ENCODE measurements at regions not wholly inside any gene's neighbourhood (a gene's known extent, or its start where the extent isn't known, plus 50 kb on each side); places are given as distances from the start of the nearest gene placed in this dataset.
"Not testable (repeated sequence)": the region's sequence is repeated elsewhere in the genome, so short reads cannot be mapped to it uniquely, and the experiment has no call there.

GRCh38 chr3:171915275-171915674 is 72.1 kb downstream of the TMEM212 start:
- DNase-seq (ENCODE audit: insufficient read length, low spot score) (no peak), FAIRE-seq (no peak)

GRCh38 chr3:171916888-171917287 is 73.7 kb downstream of the TMEM212 start:
- no peak for DNase-seq (ENCODE audit: insufficient read length, low spot score)
- no peak for FAIRE-seq

DNA sequence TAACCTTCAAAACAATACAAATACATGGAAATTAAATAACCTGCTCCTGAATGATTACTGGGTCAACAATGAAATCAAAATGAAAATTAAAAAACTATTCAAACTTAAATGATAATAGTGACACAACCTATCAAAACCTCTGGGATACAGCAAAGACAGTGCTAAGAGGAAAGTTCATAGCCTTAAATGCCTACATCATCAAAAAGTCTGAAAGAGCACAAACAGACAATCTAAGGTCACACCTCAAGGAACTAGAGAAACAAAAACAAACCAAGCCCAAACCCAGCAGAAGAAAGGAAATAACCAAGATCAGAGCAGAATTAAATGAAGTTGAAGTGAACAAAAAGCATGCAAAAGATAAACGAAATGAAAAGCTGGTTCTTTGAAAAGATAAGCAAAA is 79.5 kb downstream of the TMEM212 start:
- DNase-seq (ENCODE audit: insufficient read length, low spot score); FAIRE-seq: not testable (repeated sequence)

DNA sequence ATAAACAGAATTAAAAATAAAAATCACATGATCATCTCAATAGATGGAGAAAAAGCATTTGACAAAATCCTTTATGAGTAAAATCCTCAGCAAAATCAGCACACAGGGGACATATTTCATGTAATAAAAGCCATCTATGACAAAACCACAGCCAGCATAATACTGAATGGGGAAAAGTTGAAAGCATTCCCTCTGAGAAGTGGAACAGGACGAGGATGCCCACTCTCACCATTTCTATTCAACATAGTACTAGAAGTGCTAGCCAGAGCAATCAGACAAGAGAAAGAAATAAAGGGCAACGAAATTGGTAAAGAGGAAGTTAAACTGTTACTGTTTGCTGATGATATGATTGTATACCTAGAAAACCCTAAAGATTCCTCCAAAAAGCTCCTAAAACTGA is 80.5 kb downstream of the TMEM212 start:
- FAIRE-seq = peak; percentile 51
- not testable (repeated sequence) for DNase-seq (ENCODE audit: insufficient read length, low spot score)

DNA sequence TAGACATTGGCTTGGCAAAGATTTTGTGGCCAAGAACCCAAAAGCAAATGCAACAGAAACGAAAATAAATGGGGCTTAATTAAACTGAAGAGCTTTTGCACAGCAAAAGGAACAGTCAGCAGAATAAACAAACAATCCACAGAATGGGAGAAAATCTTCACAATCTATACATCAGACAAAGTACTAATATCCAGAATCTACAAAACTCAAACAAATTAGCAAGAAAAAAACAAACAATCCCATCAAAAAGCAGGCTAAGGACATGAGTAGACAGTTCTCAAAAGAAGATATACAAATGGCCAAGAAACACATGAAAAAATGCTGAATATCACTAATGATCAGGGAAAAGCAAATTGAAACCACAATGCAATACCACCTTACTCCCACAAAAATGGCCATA is 81.7 kb downstream of the TMEM212 start:
- FAIRE-seq; DNase-seq (ENCODE audit: insufficient read length, low spot score): not testable (repeated sequence)

DNA sequence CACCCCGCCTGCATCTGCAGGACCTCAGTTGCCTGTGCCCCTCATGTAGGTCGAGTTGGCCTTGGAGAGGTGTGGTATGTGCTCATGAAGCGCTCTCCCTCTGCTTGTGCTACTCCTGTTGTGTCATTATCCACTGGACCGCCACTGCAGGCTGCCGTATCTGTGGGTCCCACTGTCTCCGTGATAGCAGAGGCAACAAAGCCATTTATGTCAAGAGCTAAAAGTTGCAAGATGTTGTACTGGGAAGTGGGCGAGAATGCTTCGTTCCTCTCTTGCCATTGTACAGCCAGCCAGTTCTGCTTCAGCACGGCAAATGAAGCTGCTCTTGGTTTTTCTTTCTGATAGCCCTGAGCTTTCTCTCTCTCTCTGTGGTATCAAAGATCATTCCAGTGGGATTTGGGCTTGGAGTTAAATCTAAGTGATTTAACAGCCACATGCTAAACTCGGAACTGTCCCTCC is 89.0 kb downstream of the TMEM212 start:
- FAIRE-seq = no peak
- no peak for DNase-seq (ENCODE audit: insufficient read length, low spot score)

DNA sequence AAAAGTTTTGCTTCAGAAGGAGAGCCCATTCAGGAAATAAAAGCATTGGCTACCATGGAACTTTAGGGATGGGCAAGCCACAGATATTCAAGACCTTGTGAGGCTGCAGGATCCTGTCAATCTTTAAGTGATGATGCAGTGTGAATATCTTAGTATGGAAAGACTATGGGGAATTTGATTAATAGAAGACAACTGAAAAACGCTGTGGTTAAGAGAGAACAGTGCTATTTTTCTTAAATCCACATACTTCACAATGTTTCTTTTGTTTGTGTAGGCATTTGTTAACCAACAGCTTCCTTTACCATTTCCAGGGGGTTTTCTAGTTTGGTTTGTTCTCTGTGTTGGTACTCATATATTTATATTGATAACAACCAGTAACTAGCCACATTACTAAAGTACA is 90.3 kb downstream of the TMEM212 start:
- no peak for DNase-seq (ENCODE audit: insufficient read length, low spot score)
- no peak for FAIRE-seq

DNA sequence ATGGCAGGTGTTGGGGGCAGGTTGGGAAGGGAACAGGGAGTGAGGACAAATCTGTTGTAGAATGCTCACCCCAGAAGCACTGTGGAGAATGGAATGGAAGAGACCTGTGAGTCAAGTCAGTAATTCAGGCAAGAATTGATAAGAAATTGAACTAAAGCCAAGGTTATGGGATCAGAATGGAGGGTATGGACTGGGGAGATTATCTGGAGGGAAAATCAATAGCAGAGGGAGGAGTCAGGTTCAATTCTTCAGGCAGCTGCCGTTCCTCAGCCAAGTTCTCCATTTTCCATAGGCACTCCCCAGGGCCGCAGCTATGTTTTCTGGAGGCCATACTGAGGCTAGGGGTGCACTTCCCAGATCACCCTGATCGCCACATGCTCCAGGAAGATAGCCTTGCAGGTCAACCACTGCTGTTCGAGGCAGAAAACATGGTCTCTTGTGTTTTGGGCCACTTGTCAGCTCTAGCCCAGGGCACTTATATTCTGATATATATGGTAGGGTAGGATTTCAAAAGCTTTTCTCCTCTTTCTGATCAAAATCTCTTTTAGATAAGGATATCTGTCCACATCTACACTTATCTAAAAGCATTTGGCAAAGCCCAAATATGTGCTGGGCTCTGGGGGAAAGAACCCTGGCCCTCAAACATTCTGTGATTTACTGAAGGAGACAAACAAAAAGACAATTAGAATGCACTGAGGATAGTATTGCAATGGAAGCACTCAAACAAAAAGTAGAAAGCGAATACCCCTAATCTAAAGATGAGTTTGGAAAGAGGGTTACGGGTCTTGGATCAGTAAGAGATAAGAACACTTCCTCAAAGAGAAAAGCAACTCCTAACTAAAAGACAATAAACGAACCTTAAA is 92.3 kb downstream of the TMEM212 start:
- FAIRE-seq = no peak
- DNase-seq (ENCODE audit: insufficient read length, low spot score) = no peak

DNA sequence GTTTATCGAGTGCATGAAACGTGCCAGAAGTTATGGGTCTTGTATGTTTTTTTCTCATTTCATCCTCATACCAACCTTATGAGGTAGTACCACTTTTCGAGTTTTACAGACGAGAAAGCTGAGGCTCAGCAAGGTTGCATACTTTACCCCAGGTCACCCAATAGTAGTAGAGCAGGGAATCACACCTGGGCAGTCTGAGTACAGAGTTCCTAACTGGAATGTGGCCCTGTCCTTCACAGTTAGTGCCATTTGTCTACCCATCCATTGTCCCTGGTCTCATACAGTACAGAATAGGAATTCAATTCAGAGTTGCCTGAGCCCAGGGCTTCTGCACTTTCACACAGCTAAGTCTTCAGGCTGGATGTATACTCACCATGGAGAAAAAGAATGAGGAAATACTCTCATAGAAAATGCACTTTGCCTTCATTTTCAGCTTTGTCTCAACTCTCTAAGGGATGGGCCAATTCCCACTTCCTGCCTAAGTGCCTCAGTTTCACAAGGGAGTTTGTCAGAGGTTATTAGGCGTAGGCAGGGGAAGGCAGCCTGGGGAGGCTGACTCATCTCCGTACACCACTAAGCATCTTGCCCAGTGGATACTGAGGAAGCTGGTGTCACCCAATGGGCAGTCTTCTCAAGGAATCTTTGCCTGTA is 93.2 kb downstream of the TMEM212 start:
- FAIRE-seq (no peak), DNase-seq (ENCODE audit: insufficient read length, low spot score) (no peak)

DNA sequence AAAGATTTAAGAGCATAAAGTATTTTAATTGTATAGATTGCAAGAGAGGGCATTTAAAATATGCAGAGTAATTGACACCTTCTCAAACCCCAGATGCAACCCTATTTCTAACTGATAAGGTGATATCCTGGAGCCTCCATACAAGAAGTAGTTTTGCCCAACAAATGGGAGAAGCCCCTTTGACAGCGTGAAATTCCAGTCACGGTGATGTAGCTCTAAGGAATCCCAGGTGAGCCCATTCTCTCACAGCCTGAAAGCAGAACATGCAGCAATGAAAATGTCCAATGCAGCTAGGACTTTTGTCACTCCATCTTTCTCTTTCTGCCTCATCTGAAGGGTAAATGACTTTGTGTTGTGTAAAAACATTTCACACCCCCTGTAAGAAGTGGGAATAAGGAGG is 96.4 kb downstream of the TMEM212 start:
- no peak for FAIRE-seq
- no peak for DNase-seq (ENCODE audit: insufficient read length, low spot score)

GRCh38 chr3:171940151-171940649 is 97.1 kb downstream of the TMEM212 start:
- FAIRE-seq (no peak), DNase-seq (ENCODE audit: insufficient read length, low spot score) (no peak)

- DNase-seq (ENCODE audit: insufficient read length, low spot score) (no peak), FAIRE-seq (no peak)
Observed at GRCh38 chr3:171943262-171944117, 95.9 kb upstream of the FNDC3B start.

DNA sequence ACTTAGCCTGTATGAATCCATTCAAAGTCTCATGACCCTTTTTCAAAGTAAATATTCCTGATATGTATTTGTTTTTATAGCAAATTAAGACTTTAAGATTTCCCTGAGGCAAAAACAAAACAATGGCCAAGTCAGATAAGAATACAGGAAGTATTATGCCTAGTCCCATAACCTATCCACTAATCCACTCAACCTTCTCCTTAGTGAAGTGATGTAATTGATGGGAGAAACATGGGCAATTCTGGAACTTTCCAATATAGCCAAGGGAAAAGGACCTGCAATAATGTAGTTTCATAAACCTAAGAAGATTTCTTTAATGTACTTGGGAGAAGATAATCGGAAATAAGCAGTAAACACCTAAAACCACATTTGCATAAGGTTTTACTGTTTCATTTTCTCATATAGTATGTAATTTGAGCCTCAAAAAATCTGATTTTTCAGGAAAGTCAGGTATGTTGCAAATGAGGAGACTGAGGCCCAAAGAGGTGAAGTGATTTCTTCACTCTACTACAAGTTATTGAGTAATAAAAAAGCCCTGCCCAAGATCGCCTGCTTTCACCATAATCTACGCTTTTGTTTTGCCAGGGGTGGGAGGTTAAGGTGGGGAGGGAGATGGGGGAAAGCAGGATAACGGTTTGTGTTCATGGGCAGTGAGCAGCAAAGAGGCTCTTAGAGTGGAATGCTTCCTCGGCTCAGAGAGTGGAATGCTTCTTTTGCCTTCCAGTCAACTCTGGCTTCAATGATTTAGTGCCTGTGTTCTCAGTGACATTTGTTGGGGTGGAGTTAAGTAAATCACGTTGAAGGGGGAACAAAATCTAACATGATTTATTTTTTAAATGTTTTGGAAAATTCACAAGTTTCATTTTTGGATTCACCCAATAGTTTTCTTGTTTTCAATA is 95.0 kb upstream of the FNDC3B start:
- DNase-seq (ENCODE audit: insufficient read length, low spot score) (peak; percentile 75), FAIRE-seq (peak; percentile 62)

- FAIRE-seq = no peak
- DNase-seq (ENCODE audit: insufficient read length, low spot score) = no peak
Observed at GRCh38 chr3:171948674-171949073, 90.7 kb upstream of the FNDC3B start.

- no peak for FAIRE-seq
- no peak for DNase-seq (ENCODE audit: insufficient read length, low spot score)
Observed at GRCh38 chr3:171949554-171949953, 89.8 kb upstream of the FNDC3B start.

DNA sequence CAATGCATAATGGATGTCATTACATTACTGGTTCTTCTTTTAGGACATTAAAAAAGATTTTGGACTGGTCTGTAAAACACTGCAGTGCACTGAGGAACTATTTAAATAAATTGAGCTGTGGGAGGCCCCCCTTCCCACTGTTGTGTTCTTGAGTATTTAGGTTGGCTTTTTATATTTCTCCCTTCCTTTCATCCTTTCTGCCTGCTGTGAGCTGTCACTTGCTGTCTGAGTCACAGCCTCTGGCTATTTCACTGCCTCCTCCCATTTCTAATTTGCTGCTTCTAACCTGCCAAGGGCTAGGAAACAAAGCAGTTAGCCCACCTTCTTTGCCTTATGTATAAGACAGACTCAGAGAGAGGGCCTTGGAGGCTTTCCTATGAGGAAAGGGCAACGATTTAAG is 89.0 kb upstream of the FNDC3B start:
- no peak for FAIRE-seq
- peak; percentile 53 for DNase-seq (ENCODE audit: insufficient read length, low spot score)

DNA sequence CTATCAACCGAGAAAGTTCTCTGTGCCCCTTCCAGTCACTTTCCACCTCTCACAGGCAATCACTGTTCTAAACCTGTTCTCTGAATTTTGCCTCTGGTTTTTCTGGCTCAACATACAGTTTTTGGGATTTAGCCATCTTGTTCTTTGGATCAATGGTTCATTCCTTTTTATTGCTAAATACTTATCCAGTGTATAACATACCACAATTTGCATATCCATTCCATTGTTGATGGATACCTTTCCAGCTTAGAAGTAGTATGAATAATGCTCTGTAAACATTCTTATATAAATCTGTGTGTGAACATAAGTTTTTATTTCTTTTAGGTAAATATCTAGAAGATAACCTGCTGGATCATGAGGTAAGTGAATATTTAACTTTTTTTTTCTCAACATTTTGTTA is 87.8 kb upstream of the FNDC3B start:
- FAIRE-seq = no peak
- no peak for DNase-seq (ENCODE audit: insufficient read length, low spot score)

DNA sequence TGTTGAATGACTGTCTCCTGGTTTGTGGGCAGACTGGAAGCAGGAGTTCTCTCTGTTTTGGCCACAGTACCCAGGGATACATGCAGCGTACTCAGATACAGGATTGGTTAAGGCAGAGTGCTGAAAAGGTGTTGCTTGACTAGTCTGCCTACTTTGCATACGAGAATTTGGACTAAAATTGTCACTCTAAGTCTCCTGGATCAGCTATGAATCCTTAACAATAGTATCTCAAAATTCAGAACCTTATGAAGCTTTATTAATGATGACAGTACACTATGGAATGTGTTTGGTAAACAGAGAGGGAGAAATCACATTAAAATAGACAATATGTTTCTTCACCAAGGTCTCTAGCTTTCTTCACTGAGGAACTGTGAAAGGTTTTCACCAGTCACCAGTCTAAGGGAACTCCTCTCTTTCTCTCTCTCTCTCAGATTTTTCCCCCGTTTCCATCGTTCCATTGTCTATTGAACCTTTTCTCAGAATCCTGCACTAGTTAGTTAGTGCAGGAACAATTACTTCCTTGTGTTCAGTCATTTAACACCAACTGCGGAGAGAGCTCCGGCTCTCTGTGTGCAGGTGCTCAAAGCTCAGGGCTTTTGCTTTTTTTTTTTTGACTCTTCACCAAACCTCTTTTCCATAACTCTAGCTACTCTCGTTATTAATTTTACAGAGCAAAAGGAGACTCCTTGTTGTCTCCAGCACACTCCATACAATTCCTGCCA is 85.9 kb upstream of the FNDC3B start:
- no peak for DNase-seq (ENCODE audit: insufficient read length, low spot score)
- FAIRE-seq = no peak

DNA sequence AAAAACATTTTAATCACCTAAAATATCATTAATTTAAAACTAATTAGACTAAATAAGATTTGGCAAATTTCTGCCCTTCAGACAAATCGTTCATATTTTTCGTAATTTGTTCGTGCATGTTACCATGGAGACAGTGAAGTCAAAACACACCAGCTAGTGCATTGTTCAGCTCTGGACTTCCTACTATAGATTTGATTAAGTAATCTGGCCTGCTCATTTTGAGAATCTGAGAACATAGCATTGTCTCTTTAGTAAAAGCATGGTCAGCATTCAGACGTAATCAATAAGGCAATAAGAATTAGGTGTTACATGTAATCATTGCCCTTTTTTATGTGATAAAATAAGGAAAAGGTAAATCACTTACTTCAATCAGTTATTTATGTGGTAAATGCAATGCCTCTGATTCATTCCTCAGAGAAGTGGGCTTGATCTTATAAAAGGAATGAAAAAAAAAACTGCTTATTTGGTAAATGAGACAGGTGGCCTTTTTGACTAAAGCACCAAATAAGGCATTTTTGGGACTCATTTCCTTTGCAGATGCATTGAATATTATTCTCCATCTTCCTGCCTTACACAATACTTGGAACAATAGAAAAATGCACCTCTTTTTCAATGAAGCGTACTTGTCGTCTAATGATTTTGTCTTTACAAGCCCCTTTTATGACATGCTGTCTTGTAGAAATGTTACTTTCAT is 84.5 kb upstream of the FNDC3B start:
- DNase-seq (ENCODE audit: insufficient read length, low spot score) (no peak), FAIRE-seq (no peak)

Measured in HTR-8/SVneo (cell line).